ENCODE measurements at regions not wholly inside any gene's neighbourhood (a gene's known extent, or its start where the extent isn't known, plus 50 kb on each side); places are given as distances from the start of the nearest gene placed in this dataset.

- in situ Hi-C loops (cut with MboI; ENCODE audit: low sequenced_read_pairs, unreplicated experiment) = loop anchor here (25.0 kb wide), 1 partner anchor 276 kb away; no protein-coding TSS in a partner anchor
- TF ChIP-seq CTCF (IDR thresholded peaks at IDR 0.05; ENCODE audit: borderline replicate concordance, control extremely low read depth, extremely low read depth, insufficient read depth, missing control alignments) = no peak
- no peak for DNase-seq (ENCODE audit: low spot score)
Measured at GRCh38 chr4:128463006-128463405, 175.4 kb upstream of the PGRMC2 start.

GRCh38 chr4:128462103-128462783 lies 174.6 kb upstream of the PGRMC2 start:
- DNase-seq (ENCODE audit: low spot score) = no peak
- in situ Hi-C loops (cut with MboI; ENCODE audit: low sequenced_read_pairs, unreplicated experiment) = loop anchor here (25.0 kb wide), 1 partner anchor 275 kb away; no protein-coding TSS in a partner anchor
- no peak for TF ChIP-seq CTCF (IDR thresholded peaks at IDR 0.05; ENCODE audit: borderline replicate concordance, control extremely low read depth, extremely low read depth, insufficient read depth, missing control alignments)

- no peak for DNase-seq (ENCODE audit: low spot score)
- in situ Hi-C loops (cut with MboI; ENCODE audit: low sequenced_read_pairs, unreplicated experiment) = loop anchor here (25.0 kb wide), 1 partner anchor 274 kb away; no protein-coding TSS in a partner anchor
- TF ChIP-seq CTCF (IDR thresholded peaks at IDR 0.05; ENCODE audit: borderline replicate concordance, control extremely low read depth, extremely low read depth, insufficient read depth, missing control alignments) = no peak
Measured at GRCh38 chr4:128461291-128462102, 173.9 kb upstream of the PGRMC2 start.

GRCh38 chr4:128459547-128459946 lies 171.9 kb upstream of the PGRMC2 start:
- in situ Hi-C loops (cut with MboI; ENCODE audit: low sequenced_read_pairs, unreplicated experiment) = loop anchor here (25.0 kb wide), 1 partner anchor 272 kb away; no protein-coding TSS in a partner anchor
- no peak for DNase-seq (ENCODE audit: low spot score)
- TF ChIP-seq CTCF (IDR thresholded peaks at IDR 0.05; ENCODE audit: borderline replicate concordance, control extremely low read depth, extremely low read depth, insufficient read depth, missing control alignments) = no peak

- no peak for TF ChIP-seq CTCF (IDR thresholded peaks at IDR 0.05; ENCODE audit: borderline replicate concordance, control extremely low read depth, extremely low read depth, insufficient read depth, missing control alignments)
- no peak for DNase-seq (ENCODE audit: low spot score)
- in situ Hi-C loops (cut with MboI; ENCODE audit: low sequenced_read_pairs, unreplicated experiment) = loop anchor here (25.0 kb wide), 1 partner anchor 272 kb away; no protein-coding TSS in a partner anchor
Measured at GRCh38 chr4:128458816-128459215, 171.2 kb upstream of the PGRMC2 start.

GRCh38 chr4:128457726-128458125 lies 170.1 kb upstream of the PGRMC2 start:
- TF ChIP-seq CTCF (IDR thresholded peaks at IDR 0.05; ENCODE audit: borderline replicate concordance, control extremely low read depth, extremely low read depth, insufficient read depth, missing control alignments) = no peak
- in situ Hi-C loops (cut with MboI; ENCODE audit: low sequenced_read_pairs, unreplicated experiment) = loop anchor here (25.0 kb wide), 1 partner anchor 270 kb away; no protein-coding TSS in a partner anchor
- DNase-seq (ENCODE audit: low spot score) = no peak
